GM12878 (cell line): ENCODE measurements at regions not wholly inside any gene's neighbourhood (a gene's known extent, or its start where the extent isn't known, plus 50 kb on each side); places are given as distances from the start of the nearest gene placed in this dataset.

Experiments
- ATAC-seq: fragments of 200-7000 bp; cut with Tn5 transposase; 3 replicates; pipeline ENCODE4 v1.9.1; 2020; ENCODE audit warnings: mild to moderate bottlenecking, moderate library complexity
- BruUV-seq: library from RNA; stranded (reverse); fragments of 400-500 nt; replicated peaks from 2 replicates; lab custom pipeline; 2021; lab: Mats Ljungman, UMichigan
- CTCF ChIA-PET: fragments of 300-600 bp; sonication (Branson Sonifier 250); formaldehyde crosslinking; extraction: SDS; loops from one replicate; lab custom pipeline; 2021; ENCODE audit warnings: inconsistent platforms; lab: Yijun Ruan, JAX
- POLR2A ChIA-PET: fragments of 350-600 bp; formaldehyde crosslinking; extraction: SDS; loops from one replicate; lab custom pipeline; 2021; ENCODE audit warnings: inconsistent platforms; lab: Charles Lee
- RAD21 ChIA-PET: fragments of 300-600 bp; sonication (Branson Sonifier 250); formaldehyde crosslinking; loops from one replicate; lab custom pipeline; 2023; ENCODE audit warnings: antibody characterized with exemption; ENCODE audit not compliant: unreplicated experiment; lab: Charles Lee
- SMC1A ChIA-PET: fragments of 300-600 bp; sonication (Branson Sonifier 250); formaldehyde crosslinking; loops from one replicate; lab custom pipeline; 2023; ENCODE audit not compliant: unreplicated experiment, uncharacterized antibody; lab: Charles Lee
- DNase-seq: peaks from one replicate; pipeline ENCODE4 v3.0.0-alpha.2; 2011; ENCODE audit warnings: low read depth, low spot score
- FAIRE-seq: peaks from 3 replicates; lab custom pipeline; 2011; peaks lifted over from hg19 to GRCh38; lab: Jason Lieb, UNC
- H2AFZ ChIP-seq: 2 replicates; pipeline ENCODE4 v1.6.0; 2011; ENCODE audit warnings: low read depth, low read length, control low read depth; ENCODE audit not compliant: control insufficient read depth
- H3K27ac ChIP-seq: 2 replicates; pipeline ENCODE4 v1.5.1; 2011; ENCODE audit warnings: control low read depth; ENCODE audit not compliant: control insufficient read depth, insufficient read depth
- H3K27me3 ChIP-seq, 2 experiments: replicated peaks in 1 of 2; 2 replicates each; pipeline versions ENCODE4 v1.6.0 to v1.6.1; 2011; ENCODE audit warnings: low read length in 1 of 2; ENCODE audit not compliant: control insufficient read depth in 2 of 2, insufficient read depth in 2 of 2
- H3K36me3 ChIP-seq, 2 experiments: 2 replicates each; pipeline ENCODE4 v1.5.1; 2011; ENCODE audit warnings: low read length in 1 of 2; ENCODE audit not compliant: control insufficient read depth in 2 of 2, insufficient read depth in 2 of 2
- H3K4me1 ChIP-seq: 2 replicates; pipeline ENCODE4 v1.6.1; 2011; ENCODE audit warnings: mild to moderate bottlenecking, low read length, moderate library complexity, mixed read lengths; ENCODE audit not compliant: control insufficient read depth, insufficient read depth
- H3K4me2 ChIP-seq: 2 replicates; pipeline ENCODE4 v1.6.0; 2011; ENCODE audit warnings: control low read depth; ENCODE audit not compliant: control insufficient read depth, insufficient read depth
- H3K4me3 ChIP-seq: fragments of 200-600 bp; sonication (generic); 2 replicates; pipeline ENCODE4 v1.5.1; 2016
- H3K79me2 ChIP-seq: 2 replicates; pipeline ENCODE4 v1.6.0; 2011; ENCODE audit warnings: low read length; ENCODE audit not compliant: control insufficient read depth, insufficient read depth
- H3K9ac ChIP-seq: 2 replicates; pipeline ENCODE4 v1.8.0; 2011; ENCODE audit warnings: low read length, control low read depth, mixed read lengths; ENCODE audit not compliant: control insufficient read depth, insufficient read depth
- H3K9me3 ChIP-seq: replicated peaks from 3 replicates; pipeline ENCODE4 v1.5.1; 2011; ENCODE audit warnings: mild to moderate bottlenecking, low read length; ENCODE audit not compliant: control insufficient read depth, insufficient read depth
- H4K20me1 ChIP-seq: 2 replicates; pipeline ENCODE4 v1.6.0; 2011; ENCODE audit not compliant: control insufficient read depth, insufficient read depth
- ASH2L ChIP-seq: fragments of 300-600, 200-600 bp; sonication (generic); IDR thresholded peaks from 2 replicates; pipeline ENCODE4 v1.6.1; 2017; ENCODE audit warnings: low read depth, mild to moderate bottlenecking, borderline replicate concordance
- BACH1 ChIP-seq: fragments of 450-650 bp; IDR thresholded peaks from 2 replicates; pipeline ENCODE4 v1.6.1; 2017; ENCODE audit warnings: mild to moderate bottlenecking, borderline replicate concordance
- CBX3 ChIP-seq: fragments of 200-600 bp; sonication (generic); IDR thresholded peaks from 2 replicates; pipeline ENCODE4 v1.6.1; 2016; ENCODE audit warnings: low read depth, borderline replicate concordance
- CREM ChIP-seq: IDR thresholded peaks from 2 replicates; pipeline ENCODE4 v1.6.1; 2014; ENCODE audit warnings: antibody characterized with exemption, low read depth
- GABPA ChIP-seq: IDR thresholded peaks from 2 replicates; pipeline ENCODE4 v1.6.1; 2014; ENCODE audit warnings: antibody characterized with exemption, low read depth, mild to moderate bottlenecking, inconsistent platforms
- HDAC6 ChIP-seq: fragments of 200-600 bp; sonication (generic); IDR thresholded peaks from one replicate; pipeline ENCODE4 v1.8.0; 2017; ENCODE audit warnings: antibody characterized with exemption; ENCODE audit not compliant: unreplicated experiment
- MTA2 ChIP-seq: fragments of 450-650 bp; IDR thresholded peaks from 2 replicates; pipeline ENCODE4 v1.6.1; 2016; ENCODE audit warnings: low read depth, mild to moderate bottlenecking, moderate library complexity
- NFYB ChIP-seq: IDR thresholded peaks from 2 replicates; pipeline ENCODE4 v1.6.1; 2011; ENCODE audit warnings: low read depth, mild to moderate bottlenecking, low read length, improper control_type of control experiment, moderate library complexity; ENCODE audit not compliant: insufficient read depth
- NR2F1 ChIP-seq: fragments of 450-650 bp; conservative IDR thresholded peaks from 2 replicates; pipeline ENCODE4 v1.6.1; 2017; ENCODE audit warnings: mild to moderate bottlenecking
- PAX5 ChIP-seq: IDR thresholded peaks from 2 replicates; pipeline ENCODE4 v1.6.1; 2011; ENCODE audit warnings: low read depth, low read length, borderline replicate concordance
- PML ChIP-seq: IDR thresholded peaks from 2 replicates; pipeline ENCODE4 v1.6.1; 2012; ENCODE audit warnings: low read length, inconsistent platforms
- SUZ12 ChIP-seq: fragments of 200-600 bp; sonication (generic); IDR thresholded peaks from one replicate; pipeline ENCODE4 v1.6.1; 2018; ENCODE audit warnings: antibody characterized with exemption, mild to moderate bottlenecking; ENCODE audit not compliant: unreplicated experiment
- ZBED1 ChIP-seq: IDR thresholded peaks from 2 replicates; pipeline ENCODE4 v1.6.1; 2016; ENCODE audit warnings: borderline replicate concordance
- WGBS: methylation state at CpG from one replicate; pipeline ENCODE4 v1.1.6; 2016; ENCODE audit warnings: low lambda C conversion rate; ENCODE audit not compliant: insufficient replicate concordance, insufficient coverage; ENCODE audit errors: missing lambda C conversion rate; 5-methylcytosine and 5-hydroxymethylcytosine counted together
- in situ Hi-C: fragments of 300-500 bp; cut with MboI; formaldehyde crosslinking; loops from 9 replicates; pipeline ENCODE4 v1.14.3; 2018; ENCODE audit warnings: mixed read lengths
- intact Hi-C: fragments of 100-400 bp; cut with micrococcal nuclease; formaldehyde crosslinking; loops from one replicate; pipeline ENCODE4 v1.14.2; 2022; ENCODE audit not compliant: unreplicated experiment
- TF ChIP-seq, protein P1 (sequence below): fragments of 150-350 bp; IDR thresholded peaks from 2 replicates; pipeline ENCODE4 v1.6.1; 2016; ENCODE audit warnings: low read depth, low read length
- TF ChIP-seq, protein P2 (sequence below): IDR thresholded peaks from 2 replicates; pipeline ENCODE4 v1.6.1; 2012; ENCODE audit warnings: low read depth, low read length, improper control_type of control experiment
- TF ChIP-seq, protein P3 (sequence below): fragments of 450-650 bp; IDR thresholded peaks from 2 replicates; pipeline ENCODE4 v1.6.1; 2014; ENCODE audit warnings: mild to moderate bottlenecking

DNA sequence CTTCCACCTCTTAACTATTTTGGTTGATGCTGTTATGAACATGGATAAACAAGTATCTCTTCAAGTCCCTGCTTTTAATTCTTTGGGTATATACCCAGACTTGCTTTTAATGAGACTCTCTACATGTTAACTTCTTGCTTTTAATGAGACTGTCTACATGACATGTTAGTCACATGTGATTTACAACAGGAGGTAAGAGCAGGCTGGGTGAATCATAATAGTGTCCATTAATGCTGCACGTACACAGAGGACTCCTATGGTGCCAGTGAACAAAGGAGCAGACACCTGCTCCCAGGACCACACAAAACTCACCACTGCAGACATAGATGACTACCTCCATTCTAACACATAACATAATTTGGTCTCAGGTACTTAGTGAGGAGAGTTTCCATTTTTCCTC lies 273.4 kb upstream of the NSMCE3 start:
- TF ChIP-seq, protein P1, sequence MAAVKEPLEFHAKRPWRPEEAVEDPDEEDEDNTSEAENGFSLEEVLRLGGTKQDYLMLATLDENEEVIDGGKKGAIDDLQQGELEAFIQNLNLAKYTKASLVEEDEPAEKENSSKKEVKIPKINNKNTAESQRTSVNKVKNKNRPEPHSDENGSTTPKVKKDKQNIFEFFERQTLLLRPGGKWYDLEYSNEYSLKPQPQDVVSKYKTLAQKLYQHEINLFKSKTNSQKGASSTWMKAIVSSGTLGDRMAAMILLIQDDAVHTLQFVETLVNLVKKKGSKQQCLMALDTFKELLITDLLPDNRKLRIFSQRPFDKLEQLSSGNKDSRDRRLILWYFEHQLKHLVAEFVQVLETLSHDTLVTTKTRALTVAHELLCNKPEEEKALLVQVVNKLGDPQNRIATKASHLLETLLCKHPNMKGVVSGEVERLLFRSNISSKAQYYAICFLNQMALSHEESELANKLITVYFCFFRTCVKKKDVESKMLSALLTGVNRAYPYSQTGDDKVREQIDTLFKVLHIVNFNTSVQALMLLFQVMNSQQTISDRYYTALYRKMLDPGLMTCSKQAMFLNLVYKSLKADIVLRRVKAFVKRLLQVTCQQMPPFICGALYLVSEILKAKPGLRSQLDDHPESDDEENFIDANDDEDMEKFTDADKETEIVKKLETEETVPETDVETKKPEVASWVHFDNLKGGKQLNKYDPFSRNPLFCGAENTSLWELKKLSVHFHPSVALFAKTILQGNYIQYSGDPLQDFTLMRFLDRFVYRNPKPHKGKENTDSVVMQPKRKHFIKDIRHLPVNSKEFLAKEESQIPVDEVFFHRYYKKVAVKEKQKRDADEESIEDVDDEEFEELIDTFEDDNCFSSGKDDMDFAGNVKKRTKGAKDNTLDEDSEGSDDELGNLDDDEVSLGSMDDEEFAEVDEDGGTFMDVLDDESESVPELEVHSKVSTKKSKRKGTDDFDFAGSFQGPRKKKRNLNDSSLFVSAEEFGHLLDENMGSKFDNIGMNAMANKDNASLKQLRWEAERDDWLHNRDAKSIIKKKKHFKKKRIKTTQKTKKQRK = no peak
- TF ChIP-seq BACH1 (no peak), HDAC6 (no peak)
- no peaks in the 10 kb centered on the region for H4K20me1 ChIP-seq
- H3K4me2 ChIP-seq = no peak overlapping the region
- no peaks in the 10 kb centered on the region for H3K4me1 ChIP-seq
- BruUV-seq = no TSS peak
- H3K36me3 ChIP-seq = no peaks in the 10 kb centered on the region
- H2AFZ ChIP-seq = no peak overlapping the region
- H3K9ac ChIP-seq = no peak overlapping the region
- no peak for FAIRE-seq
- H3K27me3 ChIP-seq = no peaks in the 10 kb centered on the region; a peak in 1 of 4 replicates
- SMC1A ChIA-PET = interaction anchor here (0.7 kb wide), 1 partner anchor 216 kb away, joined by 3 read pairs; no protein-coding TSS in a partner anchor
- RAD21 ChIA-PET = no interaction called here
- H3K9me3 ChIP-seq = no peaks in the 10 kb centered on the region
- WGBS = 0% methylated on average over 1 of the region's 1 CpG
- no peaks in the 10 kb centered on the region for H3K79me2 ChIP-seq
- DNase-seq = no peak
- no peak overlapping the region for H3K4me3 ChIP-seq
- CTCF ChIA-PET = no interaction called here
- POLR2A ChIA-PET = no interaction called here
- in situ Hi-C loops (no loop called here), intact Hi-C loops (no loop called here)
- no peak overlapping the region for H3K27ac ChIP-seq
- no peak for ATAC-seq

DNA sequence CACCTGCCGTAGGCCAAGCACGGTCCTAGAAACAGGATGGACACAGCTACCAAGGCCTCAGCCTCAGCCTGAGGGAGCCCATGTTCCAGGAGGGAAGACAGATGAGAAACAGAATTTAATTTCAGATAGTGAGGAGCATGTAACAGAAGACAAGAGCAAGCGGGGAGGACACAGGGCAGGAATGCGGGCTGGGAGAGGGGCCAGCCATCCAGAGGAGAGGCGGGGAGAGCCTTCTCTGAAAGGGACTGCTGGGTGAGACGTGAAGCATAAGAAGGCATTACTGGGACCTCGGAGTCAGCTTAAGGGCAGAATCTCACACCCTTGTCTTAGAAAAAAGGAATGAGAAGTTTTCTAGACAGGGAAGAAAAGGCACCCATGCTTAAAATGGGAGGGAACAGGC lies 271.7 kb upstream of the NSMCE3 start:
- Histone ChIP-seq H3K9me3 (no peaks in the 10 kb centered on the region), H3K36me3 (no peaks in the 10 kb centered on the region), H3K9ac (no peak overlapping the region), H3K4me2 (no peak overlapping the region), H3K27ac (no peak overlapping the region), H3K4me1 (no peaks in the 10 kb centered on the region), H3K4me3 (no peak overlapping the region), H4K20me1 (no peaks in the 10 kb centered on the region), H2AFZ (no peak overlapping the region), H3K79me2 (no peaks in the 10 kb centered on the region), H3K27me3 (no peaks in the 10 kb centered on the region; a peak in 1 of 4 replicates)
- DNase-seq = no peak
- no peak for FAIRE-seq
- TF ChIP-seq ZBED1 (no peak), NR2F1 (no peak), PAX5 (no peak), MTA2 (no peak), SUZ12 (no peak), CBX3 (no peak), ASH2L (no peak), NFYB (no peak), PML (no peak), CREM (no peak), GABPA (no peak)
- TF ChIP-seq, protein P2, sequence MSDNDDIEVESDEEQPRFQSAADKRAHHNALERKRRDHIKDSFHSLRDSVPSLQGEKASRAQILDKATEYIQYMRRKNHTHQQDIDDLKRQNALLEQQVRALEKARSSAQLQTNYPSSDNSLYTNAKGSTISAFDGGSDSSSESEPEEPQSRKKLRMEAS = no peak
- TF ChIP-seq, protein P3, sequence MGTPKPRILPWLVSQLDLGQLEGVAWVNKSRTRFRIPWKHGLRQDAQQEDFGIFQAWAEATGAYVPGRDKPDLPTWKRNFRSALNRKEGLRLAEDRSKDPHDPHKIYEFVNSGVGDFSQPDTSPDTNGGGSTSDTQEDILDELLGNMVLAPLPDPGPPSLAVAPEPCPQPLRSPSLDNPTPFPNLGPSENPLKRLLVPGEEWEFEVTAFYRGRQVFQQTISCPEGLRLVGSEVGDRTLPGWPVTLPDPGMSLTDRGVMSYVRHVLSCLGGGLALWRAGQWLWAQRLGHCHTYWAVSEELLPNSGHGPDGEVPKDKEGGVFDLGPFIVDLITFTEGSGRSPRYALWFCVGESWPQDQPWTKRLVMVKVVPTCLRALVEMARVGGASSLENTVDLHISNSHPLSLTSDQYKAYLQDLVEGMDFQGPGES = no peak
- intact Hi-C loops = no loop called here
- ChIA-PET RAD21 (no interaction called here), CTCF (no interaction called here), SMC1A (no interaction called here), POLR2A (no interaction called here)
- no TSS peak for BruUV-seq
- ATAC-seq = no peak
- 20% methylated on average over 7 of the region's 7 CpGs for WGBS
- in situ Hi-C loops = no loop called here
